Kidney epithelial cell (primary cell): ENCODE measurements at regions not wholly inside any gene's neighbourhood (a gene's known extent, or its start where the extent isn't known, plus 50 kb on each side); places are given as distances from the start of the nearest gene placed in this dataset.

Experiments used
- DNase-seq: peaks from one replicate; pipeline ENCODE4 v3.0.0-alpha.2; 2010; ENCODE audit warnings: low read depth
- H3K27me3 ChIP-seq: 2 replicates; pipeline ENCODE4 v1.6.0; 2011; ENCODE audit warnings: low read length; ENCODE audit not compliant: control insufficient read depth, insufficient read depth
- H3K36me3 ChIP-seq: 2 replicates; pipeline ENCODE4 v1.5.1; 2011; ENCODE audit warnings: low read length; ENCODE audit not compliant: control insufficient read depth, insufficient read depth
- H3K4me3 ChIP-seq: 2 replicates; pipeline ENCODE4 v1.5.1; 2011; ENCODE audit warnings: low read depth, mild to moderate bottlenecking, control low read depth, low read length
- CTCF ChIP-seq: IDR thresholded peaks from 2 replicates; pipeline ENCODE4 v1.5.1; 2011; ENCODE audit warnings: mild to moderate bottlenecking, moderate library complexity, low read length, control low read depth, inconsistent platforms; ENCODE audit not compliant: insufficient read depth, poor library complexity, severe bottlenecking

- TF ChIP-seq CTCF = no peak
- DNase-seq = no peak
- H3K4me3 ChIP-seq = no peak overlapping the region
- H3K36me3 ChIP-seq = no peaks in the 10 kb centered on the region
- peaks cover under 1% of the 10 kb centered on the region for H3K27me3 ChIP-seq
Observed at GRCh38 chr2:239602290-239603282, 201.8 kb upstream of the HDAC4 start.

- no peaks in the 10 kb centered on the region for H3K36me3 ChIP-seq
- no peaks in the 10 kb centered on the region for H3K27me3 ChIP-seq
- no peak overlapping the region for H3K4me3 ChIP-seq
- TF ChIP-seq CTCF = no peak
- DNase-seq = no peak
Observed at GRCh38 chr2:239601880-239602279, 201.1 kb upstream of the HDAC4 start.

- H3K36me3 ChIP-seq = no peaks in the 10 kb centered on the region
- no peak for TF ChIP-seq CTCF
- H3K27me3 ChIP-seq = no peaks in the 10 kb centered on the region
- DNase-seq = no peak
- H3K4me3 ChIP-seq = no peak overlapping the region
Observed at GRCh38 chr2:239601201-239601851, 200.5 kb upstream of the HDAC4 start.

- no peaks in the 10 kb centered on the region for H3K27me3 ChIP-seq
- no peak for TF ChIP-seq CTCF
- DNase-seq = no peak
- H3K4me3 ChIP-seq = no peak overlapping the region
- no peaks in the 10 kb centered on the region for H3K36me3 ChIP-seq
Observed at GRCh38 chr2:239600650-239601049, 199.8 kb upstream of the HDAC4 start.

- no peak for TF ChIP-seq CTCF
Observed at GRCh38 chr2:239600001-239600593, 199.3 kb upstream of the HDAC4 start.

More at GRCh38 chr2:239600001-239600593, 199.3 kb upstream of the HDAC4 start:
- DNase-seq = no peak
- H3K27me3 ChIP-seq = no peaks in the 10 kb centered on the region
- H3K4me3 ChIP-seq = no peak overlapping the region
- H3K36me3 ChIP-seq = no peaks in the 10 kb centered on the region
